ENCODE measurements at regions not wholly inside any gene's neighbourhood (a gene's known extent, or its start where the extent isn't known, plus 50 kb on each side); places are given as distances from the start of the nearest gene placed in this dataset.

DNA sequence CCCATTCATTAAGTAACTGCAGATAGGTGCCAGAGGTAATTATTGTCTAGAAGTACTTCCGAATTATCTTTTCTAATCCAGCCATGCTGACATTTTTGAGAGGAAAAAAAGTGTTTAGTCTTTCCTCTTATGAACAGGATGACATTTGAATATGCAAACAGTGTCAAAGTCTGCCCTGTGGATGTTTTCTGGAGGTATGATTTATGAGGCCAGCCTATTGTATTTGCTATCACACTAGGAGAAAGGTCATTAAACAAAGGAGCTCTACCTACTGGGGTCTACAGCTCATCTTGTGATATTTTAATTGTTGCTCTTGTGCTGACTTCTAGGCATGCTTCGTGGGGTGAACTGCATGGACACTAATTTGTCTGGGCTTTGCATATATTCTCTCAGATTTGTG lies 559.7 kb upstream of the CAMK1G start:
- TF ChIP-seq CTCF (IDR thresholded peaks at IDR 0.05) (no peak), POLR2AphosphoS5 (IDR thresholded peaks at IDR 0.05) (no peak), POLR2A (IDR thresholded peaks at IDR 0.05) (no peak), EP300 (IDR thresholded peaks at IDR 0.05) (no peak)

All from sigmoid colon (tissue), 4 donors.